Ishikawa (cell line): ENCODE measurements at regions not wholly inside any gene's neighbourhood (a gene's known extent, or its start where the extent isn't known, plus 50 kb on each side); places are given as distances from the start of the nearest gene placed in this dataset.

Experiments
- CEBPB ChIP-seq: IDR thresholded peaks from 2 replicates; pipeline ENCODE4 v1.6.1; 2012
- CREB1 ChIP-seq: IDR thresholded peaks from 2 replicates; pipeline ENCODE4 v1.6.1; 2012; ENCODE audit warnings: low read depth
- EGR1 ChIP-seq: IDR thresholded peaks from 2 replicates; pipeline ENCODE4 v1.6.1; 2012
- EP300 ChIP-seq: IDR thresholded peaks from 2 replicates; pipeline ENCODE4 v1.6.1; 2012; ENCODE audit warnings: borderline replicate concordance
- FOXM1 ChIP-seq: IDR thresholded peaks from 2 replicates; pipeline ENCODE4 v1.6.1; 2012; ENCODE audit warnings: low read depth, borderline replicate concordance
- MAX ChIP-seq: IDR thresholded peaks from 2 replicates; pipeline ENCODE4 v1.6.1; 2012
- NFIC ChIP-seq: IDR thresholded peaks from 2 replicates; pipeline ENCODE4 v1.6.1; 2012
- RAD21 ChIP-seq: IDR thresholded peaks from 2 replicates; pipeline ENCODE4 v1.6.1; 2012; ENCODE audit warnings: low read depth
- REST ChIP-seq: IDR thresholded peaks from 2 replicates; pipeline ENCODE4 v1.6.1; 2012; ENCODE audit warnings: low read depth, mild to moderate bottlenecking
- TAF1 ChIP-seq: IDR thresholded peaks from 2 replicates; pipeline ENCODE4 v1.6.1; 2012; ENCODE audit warnings: low read depth, mild to moderate bottlenecking
- TCF12 ChIP-seq: IDR thresholded peaks from 2 replicates; pipeline ENCODE4 v1.6.1; 2012; ENCODE audit warnings: low read depth
- TEAD4 ChIP-seq: IDR thresholded peaks from 2 replicates; pipeline ENCODE4 v1.6.1; 2012
- USF1 ChIP-seq: IDR thresholded peaks from 2 replicates; pipeline ENCODE4 v1.6.1; 2012
- YY1 ChIP-seq: IDR thresholded peaks from 2 replicates; pipeline ENCODE4 v1.6.1; 2012; ENCODE audit warnings: low read depth
- ZBTB7A ChIP-seq: IDR thresholded peaks from 2 replicates; pipeline ENCODE4 v1.6.1; 2012; ENCODE audit warnings: low read depth

- TF ChIP-seq YY1 (no peak), MAX (no peak), FOXM1 (no peak), REST (no peak), EP300 (no peak), TEAD4 (no peak), TCF12 (no peak), CEBPB (no peak), NFIC (no peak), EGR1 (no peak)
Measured at GRCh38 chr3:40679290-40679689, 154.5 kb downstream of the ZNF621 start.

- TF ChIP-seq REST, result no peak
- no peak for TF ChIP-seq RAD21
- TF ChIP-seq EGR1, result no peak
- TF ChIP-seq TCF12, result no peak
- TF ChIP-seq CEBPB, result no peak
- no peak for TF ChIP-seq NFIC
- no peak for TF ChIP-seq FOXM1
- TF ChIP-seq ZBTB7A, result no peak
- TF ChIP-seq TEAD4, result no peak
- TF ChIP-seq EP300, result no peak
- no peak for TF ChIP-seq USF1
- no peak for TF ChIP-seq CREB1
- no peak for TF ChIP-seq TAF1
- no peak for TF ChIP-seq MAX
- TF ChIP-seq YY1, result no peak
Measured at GRCh38 chr3:40680685-40681657, 156.2 kb downstream of the ZNF621 start.

- TF ChIP-seq NFIC (no peak), EP300 (no peak), REST (no peak), EGR1 (no peak), TEAD4 (no peak), CEBPB (no peak), ZBTB7A (no peak), TAF1 (no peak), TCF12 (no peak), FOXM1 (no peak), RAD21 (no peak)
Measured at GRCh38 chr3:40681658-40682055, 156.9 kb downstream of the ZNF621 start.

- TF ChIP-seq TCF12 (no peak), FOXM1 (no peak)
Measured at GRCh38 chr3:40689837-40690236, 165.1 kb downstream of the ZNF621 start.

- TF ChIP-seq ZBTB7A (no peak), YY1 (no peak), RAD21 (no peak), REST (no peak), TEAD4 (no peak), FOXM1 (no peak), CEBPB (no peak), EGR1 (no peak), EP300 (no peak), TCF12 (no peak), USF1 (no peak), MAX (no peak)
Measured at GRCh38 chr3:40690749-40691451, 166.1 kb downstream of the ZNF621 start.
